ENCODE measurements at regions not wholly inside any gene's neighbourhood (a gene's known extent, or its start where the extent isn't known, plus 50 kb on each side); places are given as distances from the start of the nearest gene placed in this dataset.
A peak's percentile ranks its signal among the peaks of the same experiment; 100 is the strongest.

GRCh38 chr1:90621986-90622385 lies 95.1 kb downstream of the BARHL2 start:
- Mint-ChIP-seq H3K4me3 (ENCODE audit: unreplicated experiment) (no peak overlapping the region), H3K36me3 (ENCODE audit: low read depth, unreplicated experiment) (no peaks in the 10 kb centered on the region), H3K27me3 (ENCODE audit: low read depth, unreplicated experiment) (no peaks in the 10 kb centered on the region), H3K4me1 (ENCODE audit: low read depth, unreplicated experiment) (no peaks in the 10 kb centered on the region), H3K9me3 (ENCODE audit: unreplicated experiment) (no peaks in the 10 kb centered on the region), H3K27ac (ENCODE audit: unreplicated experiment) (no peak overlapping the region)
- no peaks in the 10 kb centered on the region for H3K9me3 ChIP-seq (ENCODE audit: insufficient read depth, low read depth, low read length)
- no peaks in the 10 kb centered on the region for H3K4me1 ChIP-seq (ENCODE audit: insufficient read depth, low read length)
- no peaks in the 10 kb centered on the region for H3K36me3 ChIP-seq (ENCODE audit: insufficient read depth, low read length)
- no peak overlapping the region for H2AFZ ChIP-seq (ENCODE audit: low read depth, low read length)
- TF ChIP-seq CTCF (IDR thresholded peaks at IDR 0.05; ENCODE audit: insufficient read depth, low read depth, low read length) = no peak
- no peak for TF ChIP-seq EZH2 (IDR thresholded peaks at IDR 0.05; ENCODE audit: insufficient read depth, low read length)
- no peak for FAIRE-seq
- DNase-seq (ENCODE audit: low read depth) = no peak
- H3K27ac ChIP-seq (ENCODE audit: low read depth, low read length) = no peak overlapping the region
- H4K20me1 ChIP-seq (ENCODE audit: insufficient read depth, low read length) = no peaks in the 10 kb centered on the region
- H3K27me3 ChIP-seq (ENCODE audit: insufficient read depth, low read length) = no peaks in the 10 kb centered on the region
- no peaks in the 10 kb centered on the region for H3K79me2 ChIP-seq (ENCODE audit: insufficient read depth, low read length)
- H3K4me3 ChIP-seq (ENCODE audit: insufficient read depth, low read depth, low read length) = no peak overlapping the region
- H3K9ac ChIP-seq (ENCODE audit: low read length) = no peak overlapping the region
- no peak overlapping the region for H3K4me2 ChIP-seq (ENCODE audit: low read length)

GRCh38 chr1:90616395-90616794 lies 100.7 kb downstream of the BARHL2 start:
- Mint-ChIP-seq H3K27me3 (ENCODE audit: low read depth, unreplicated experiment) (no peaks in the 10 kb centered on the region), H3K27ac (ENCODE audit: unreplicated experiment) (no peak overlapping the region), H3K36me3 (ENCODE audit: low read depth, unreplicated experiment) (no peaks in the 10 kb centered on the region), H3K4me1 (ENCODE audit: low read depth, unreplicated experiment) (no peaks in the 10 kb centered on the region), H3K4me3 (ENCODE audit: unreplicated experiment) (no peak overlapping the region), H3K9me3 (ENCODE audit: unreplicated experiment) (no peaks in the 10 kb centered on the region)
- Histone ChIP-seq H3K9me3 (ENCODE audit: insufficient read depth, low read depth, low read length) (no peaks in the 10 kb centered on the region), H3K4me2 (ENCODE audit: low read length) (no peak overlapping the region), H2AFZ (ENCODE audit: low read depth, low read length) (no peak overlapping the region), H3K9ac (ENCODE audit: low read length) (no peak overlapping the region), H3K4me3 (ENCODE audit: insufficient read depth, low read depth, low read length) (no peak overlapping the region), H4K20me1 (ENCODE audit: insufficient read depth, low read length) (no peaks in the 10 kb centered on the region), H3K79me2 (ENCODE audit: insufficient read depth, low read length) (no peaks in the 10 kb centered on the region), H3K27me3 (ENCODE audit: insufficient read depth, low read length) (no peaks in the 10 kb centered on the region), H3K4me1 (ENCODE audit: insufficient read depth, low read length) (no peaks in the 10 kb centered on the region), H3K27ac (ENCODE audit: low read depth, low read length) (no peak overlapping the region), H3K36me3 (ENCODE audit: insufficient read depth, low read length) (no peaks in the 10 kb centered on the region)
- TF ChIP-seq EZH2 (IDR thresholded peaks at IDR 0.05; ENCODE audit: insufficient read depth, low read length) = no peak
- no peak for TF ChIP-seq CTCF (IDR thresholded peaks at IDR 0.05; ENCODE audit: insufficient read depth, low read depth, low read length)
- no peak for DNase-seq (ENCODE audit: low read depth)
- FAIRE-seq = no peak

- Histone ChIP-seq H3K4me2 (ENCODE audit: low read length) (no peak overlapping the region), H3K9me3 (ENCODE audit: insufficient read depth, low read depth, low read length) (no peaks in the 10 kb centered on the region), H2AFZ (ENCODE audit: low read depth, low read length) (no peak overlapping the region), H3K27me3 (ENCODE audit: insufficient read depth, low read length) (no peaks in the 10 kb centered on the region), H3K36me3 (ENCODE audit: insufficient read depth, low read length) (no peaks in the 10 kb centered on the region), H3K4me3 (ENCODE audit: insufficient read depth, low read depth, low read length) (no peak overlapping the region), H3K27ac (ENCODE audit: low read depth, low read length) (no peak overlapping the region), H3K9ac (ENCODE audit: low read length) (no peak overlapping the region), H3K4me1 (ENCODE audit: insufficient read depth, low read length) (no peaks in the 10 kb centered on the region), H3K79me2 (ENCODE audit: insufficient read depth, low read length) (no peaks in the 10 kb centered on the region), H4K20me1 (ENCODE audit: insufficient read depth, low read length) (no peaks in the 10 kb centered on the region)
- TF ChIP-seq CTCF (IDR thresholded peaks at IDR 0.05; ENCODE audit: insufficient read depth, low read depth, low read length) (peak; percentile 16), EZH2 (IDR thresholded peaks at IDR 0.05; ENCODE audit: insufficient read depth, low read length) (no peak)
- Mint-ChIP-seq H3K27ac (ENCODE audit: unreplicated experiment) (no peak overlapping the region), H3K4me1 (ENCODE audit: low read depth, unreplicated experiment) (no peaks in the 10 kb centered on the region), H3K9me3 (ENCODE audit: unreplicated experiment) (no peaks in the 10 kb centered on the region), H3K27me3 (ENCODE audit: low read depth, unreplicated experiment) (no peaks in the 10 kb centered on the region), H3K4me3 (ENCODE audit: unreplicated experiment) (no peak overlapping the region), H3K36me3 (ENCODE audit: low read depth, unreplicated experiment) (no peaks in the 10 kb centered on the region)
- DNase-seq (ENCODE audit: low read depth) (no peak), FAIRE-seq (no peak)
Measured at GRCh38 chr1:90614872-90615271, 102.2 kb downstream of the BARHL2 start.
